Activated naive CD8-positive, alpha-beta T cell treated with anti-CD3 and anti-CD28 coated beads, Interleukin-2, amount 10 ng/mL, durations not matched to agents 7 days and 5 days (primary cell): ENCODE measurements at regions not wholly inside any gene's neighbourhood (a gene's known extent, or its start where the extent isn't known, plus 50 kb on each side); places are given as distances from the start of the nearest gene placed in this dataset.

ENCODE experiments used
- ATAC-seq: fragments of 150-1000 bp; cut with Tn5 transposase; one replicate; pipeline ENCODE4 v1.10.0; 2021; ENCODE audit warnings: low read depth, moderate library complexity
- POLR2A ChIA-PET: fragments of 350-600 bp; sonication (Branson Sonifier 250); formaldehyde crosslinking; loops from one replicate; lab custom pipeline; 2021; ENCODE audit warnings: antibody characterized with exemption; lab: Charles Lee
- DNase-seq: peaks from one replicate; pipeline ENCODE4 v3.0.0; 2021
- H3K27ac Mint-ChIP-seq: one replicate; pipeline ENCODE4 v1.8.0; 2022; ENCODE audit warnings: mild to moderate bottlenecking, mixed read lengths
- H3K27me3 Mint-ChIP-seq: one replicate; pipeline ENCODE4 v1.8.0; 2022; ENCODE audit warnings: mild to moderate bottlenecking, moderate library complexity, mixed read lengths
- H3K36me3 Mint-ChIP-seq: one replicate; pipeline ENCODE4 v1.8.0; 2021; ENCODE audit warnings: mild to moderate bottlenecking, mixed read lengths
- H3K4me1 Mint-ChIP-seq: one replicate; pipeline ENCODE4 v1.8.0; 2021; ENCODE audit warnings: mixed read lengths
- H3K4me3 Mint-ChIP-seq: one replicate; pipeline ENCODE4 v1.8.0; 2022; ENCODE audit warnings: mild to moderate bottlenecking, moderate library complexity, mixed read lengths
- H3K9me3 Mint-ChIP-seq: one replicate; pipeline ENCODE4 v1.8.0; 2021; ENCODE audit warnings: mixed read lengths

GRCh38 chrX:23251043-23251442 is 83.6 kb upstream of the PTCHD1 start:
- Mint-ChIP-seq H3K27me3 (no peaks in the 10 kb centered on the region), H3K36me3 (no peaks in the 10 kb centered on the region), H3K9me3 (no peaks in the 10 kb centered on the region), H3K4me1 (no peaks in the 10 kb centered on the region), H3K4me3 (no peak overlapping the region), H3K27ac (no peak overlapping the region)
- POLR2A ChIA-PET, result no interaction called here
- no peak for DNase-seq
- ATAC-seq, result no peak

- DNase-seq, result no peak
- H3K36me3 Mint-ChIP-seq, result no peaks in the 10 kb centered on the region
- POLR2A ChIA-PET, result no interaction called here
- no peak for ATAC-seq
- H3K4me1 Mint-ChIP-seq, result no peaks in the 10 kb centered on the region
- no peaks in the 10 kb centered on the region for H3K9me3 Mint-ChIP-seq
- H3K4me3 Mint-ChIP-seq, result no peak overlapping the region
- no peak overlapping the region for H3K27ac Mint-ChIP-seq
- no peaks in the 10 kb centered on the region for H3K27me3 Mint-ChIP-seq
These were observed 70.8 kb upstream of the PTCHD1 start for GRCh38 chrX:23263892-23264291.

GRCh38 chrX:23269923-23270322 is 64.7 kb upstream of the PTCHD1 start:
- no peak for DNase-seq
- no peak overlapping the region for H3K27ac Mint-ChIP-seq
- POLR2A ChIA-PET, result no interaction called here
- H3K4me1 Mint-ChIP-seq, result no peaks in the 10 kb centered on the region
- ATAC-seq, result no peak
- no peak overlapping the region for H3K4me3 Mint-ChIP-seq
- no peaks in the 10 kb centered on the region for H3K9me3 Mint-ChIP-seq
- H3K36me3 Mint-ChIP-seq, result no peaks in the 10 kb centered on the region
- H3K27me3 Mint-ChIP-seq, result no peaks in the 10 kb centered on the region

GRCh38 chrX:23271026-23271425 is 63.6 kb upstream of the PTCHD1 start:
- no peak overlapping the region for H3K27ac Mint-ChIP-seq
- DNase-seq (no peak), ATAC-seq (no peak)
- POLR2A ChIA-PET, result no interaction called here
- no peaks in the 10 kb centered on the region for H3K27me3 Mint-ChIP-seq
- H3K9me3 Mint-ChIP-seq, result no peaks in the 10 kb centered on the region
- H3K4me1 Mint-ChIP-seq, result no peaks in the 10 kb centered on the region
- H3K36me3 Mint-ChIP-seq, result no peaks in the 10 kb centered on the region
- H3K4me3 Mint-ChIP-seq, result no peak overlapping the region

GRCh38 chrX:23276475-23276874 is 58.2 kb upstream of the PTCHD1 start:
- Mint-ChIP-seq H3K27me3 (peaks cover 2% of the 10 kb centered on the region), H3K4me1 (no peaks in the 10 kb centered on the region), H3K4me3 (no peak overlapping the region), H3K36me3 (no peaks in the 10 kb centered on the region), H3K27ac (no peak overlapping the region), H3K9me3 (no peaks in the 10 kb centered on the region)
- DNase-seq (no peak), ATAC-seq (no peak)
- POLR2A ChIA-PET, result no interaction called here
